ENCODE measurements at regions not wholly inside any gene's neighbourhood (a gene's known extent, or its start where the extent isn't known, plus 50 kb on each side); places are given as distances from the start of the nearest gene placed in this dataset.

DNA sequence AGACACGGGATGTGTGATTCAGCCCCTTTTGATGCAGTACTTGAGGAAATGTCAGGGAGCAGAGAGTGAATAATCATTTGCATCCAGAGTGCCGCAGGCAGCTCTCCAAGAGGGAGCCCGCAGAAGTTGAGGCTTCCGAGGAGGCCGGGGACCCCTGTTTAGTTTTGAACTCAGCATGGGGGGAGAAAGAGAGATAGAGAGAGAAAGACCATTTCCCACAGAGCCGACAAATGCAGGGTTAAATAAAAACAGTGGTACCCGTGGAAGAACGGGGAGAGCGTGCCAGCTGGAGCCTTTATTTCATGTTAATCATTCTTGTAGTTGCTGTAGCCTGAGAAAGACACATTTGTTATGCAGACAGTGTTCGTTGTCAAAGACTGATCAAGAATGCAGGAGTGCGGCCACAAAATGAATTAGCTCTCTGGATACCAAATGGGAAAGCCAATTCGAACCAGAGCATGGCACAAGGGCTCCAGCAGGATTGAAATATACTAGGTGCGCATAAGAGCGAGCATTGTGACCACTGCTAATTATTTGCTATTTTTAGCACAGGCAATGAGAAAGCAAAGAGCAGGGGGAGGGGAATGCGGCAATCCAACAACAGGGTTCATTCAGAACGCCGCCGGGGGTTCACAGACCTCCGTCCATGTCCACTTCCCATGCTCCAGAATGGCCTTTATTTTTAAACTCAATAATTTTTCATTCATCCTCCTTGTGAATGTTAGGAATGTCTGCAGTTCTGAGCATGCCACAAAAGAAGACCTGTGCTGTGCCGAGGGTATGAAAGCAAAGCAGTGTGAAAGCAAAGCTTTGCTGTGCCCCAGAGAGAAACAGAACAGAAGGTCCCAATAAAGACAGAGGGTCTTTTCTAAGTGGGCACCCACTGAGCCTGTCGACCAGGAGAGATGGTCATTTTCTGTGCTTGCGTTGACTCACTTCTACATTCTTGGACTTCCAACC is 243.9 kb upstream of the VCX3A start:
- no peak for DNase-seq

DNA sequence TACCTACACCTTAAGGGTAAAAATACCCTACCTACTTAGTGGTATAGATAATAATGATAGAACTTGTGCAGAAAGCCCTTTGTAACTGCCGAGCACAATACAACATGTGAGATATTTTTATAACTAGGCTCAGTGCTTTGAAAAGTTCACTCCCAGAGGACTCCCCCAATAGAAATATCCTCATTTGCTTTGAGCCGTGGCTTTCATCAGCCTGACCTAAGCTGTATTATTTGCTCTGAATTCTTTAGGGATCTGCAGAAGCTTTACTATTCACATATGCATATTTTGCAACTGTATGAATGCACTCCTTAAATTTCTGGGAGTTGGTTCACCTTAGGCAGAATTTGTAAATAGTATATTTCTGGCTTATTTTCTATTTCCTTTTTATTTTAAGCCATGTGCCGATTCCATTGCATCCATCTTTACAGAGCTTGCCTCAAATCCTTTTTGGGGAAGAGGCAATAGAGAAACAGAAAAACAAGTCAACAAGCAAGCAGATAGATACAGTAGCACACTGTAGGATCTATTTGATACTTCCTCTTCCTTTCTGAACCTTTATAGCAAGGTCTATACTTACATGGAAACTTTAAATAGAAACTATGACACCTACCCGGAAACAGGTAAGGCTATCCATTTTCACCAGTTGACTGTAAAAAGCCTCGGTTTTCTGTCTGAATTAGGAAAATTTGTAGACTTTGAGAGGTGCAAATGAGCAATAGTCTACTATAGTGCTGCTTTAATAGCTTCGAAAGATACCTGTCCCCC is 242.5 kb upstream of the VCX3A start:
- DNase-seq: no peak

- no peak for DNase-seq
Measured at GRCh38 chrX:6770936-6771335, 236.0 kb upstream of the VCX3A start.

GRCh38 chrX:6768881-6769280 is 234.0 kb upstream of the VCX3A start:
- no peak for DNase-seq

DNA sequence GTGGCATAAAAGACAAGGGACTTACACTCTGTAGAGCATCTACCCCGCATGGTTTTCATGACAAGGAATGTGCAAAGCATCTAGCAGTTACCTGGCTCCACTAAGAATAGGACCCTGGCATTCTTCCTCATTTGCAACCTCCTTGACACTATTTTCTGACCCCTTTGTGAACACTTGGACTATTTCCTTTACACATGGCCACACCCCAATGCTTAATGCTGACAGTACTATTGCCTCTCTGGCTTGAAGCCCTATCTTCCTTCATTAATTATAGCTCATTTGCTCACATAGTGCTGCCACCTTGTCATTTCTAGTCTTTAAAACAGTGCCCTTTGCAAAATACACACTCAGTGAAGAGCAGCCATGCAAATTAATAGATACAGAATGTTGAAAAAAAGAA is 226.3 kb upstream of the VCX3A start:
- no peak for DNase-seq

DNA sequence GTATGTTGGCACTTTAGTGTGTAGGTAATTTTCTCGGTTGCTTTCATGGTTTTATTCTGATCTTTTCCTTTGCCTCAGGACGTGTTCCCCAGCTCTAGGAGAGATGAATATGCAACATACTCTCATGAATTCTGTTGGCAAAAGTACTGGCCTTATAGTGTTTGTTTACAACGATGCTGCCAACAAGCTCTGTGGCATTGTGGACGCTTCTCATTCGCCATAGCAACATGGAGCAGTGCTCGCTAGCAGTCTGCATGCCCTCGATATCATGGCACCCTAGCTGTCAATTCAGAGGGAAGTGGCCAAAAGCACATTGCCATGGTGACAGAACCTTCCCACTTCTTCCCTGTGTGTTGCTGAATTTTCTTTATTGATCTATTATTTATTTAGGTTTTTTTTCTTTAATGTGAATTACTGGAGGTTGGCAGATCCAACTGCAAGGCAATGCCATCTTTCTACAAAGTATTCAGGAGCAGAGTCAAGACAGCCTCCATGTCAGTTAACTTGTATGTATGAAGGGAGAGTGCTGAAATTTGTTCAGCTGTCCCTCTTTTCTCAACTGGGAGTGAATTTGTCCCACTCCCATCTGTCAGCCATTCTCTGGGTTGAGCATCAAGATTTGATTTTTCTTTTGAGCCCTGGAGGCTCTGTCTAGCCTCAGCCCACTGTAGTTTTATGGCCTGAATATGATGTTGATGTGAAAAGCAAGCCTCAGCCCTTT is 224.9 kb upstream of the VCX3A start:
- DNase-seq: no peak

- no peak for DNase-seq
Measured at GRCh38 chrX:6758234-6758633, 223.3 kb upstream of the VCX3A start.

DNA sequence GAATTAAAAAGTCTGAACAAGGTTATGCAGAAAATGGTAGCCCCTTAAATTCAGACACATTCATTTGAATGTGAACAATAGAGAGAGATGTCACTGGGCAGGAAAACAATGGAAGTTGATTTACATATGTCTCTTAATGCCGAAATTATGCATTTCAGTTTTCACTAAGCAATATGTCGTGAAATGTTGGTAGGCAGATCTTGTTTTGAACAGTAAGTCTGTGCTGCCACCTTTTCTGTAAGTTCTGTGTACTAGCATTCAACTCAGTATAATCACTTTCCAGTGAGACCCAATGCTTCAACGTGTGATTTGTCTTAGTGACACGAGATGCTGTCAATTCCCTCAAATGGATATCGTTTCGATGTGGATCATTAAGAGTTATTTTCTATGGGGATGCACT is 222.7 kb upstream of the VCX3A start:
- DNase-seq: no peak

GRCh38 chrX:6748595-6748994 is 213.7 kb upstream of the VCX3A start:
- DNase-seq: no peak

DNA sequence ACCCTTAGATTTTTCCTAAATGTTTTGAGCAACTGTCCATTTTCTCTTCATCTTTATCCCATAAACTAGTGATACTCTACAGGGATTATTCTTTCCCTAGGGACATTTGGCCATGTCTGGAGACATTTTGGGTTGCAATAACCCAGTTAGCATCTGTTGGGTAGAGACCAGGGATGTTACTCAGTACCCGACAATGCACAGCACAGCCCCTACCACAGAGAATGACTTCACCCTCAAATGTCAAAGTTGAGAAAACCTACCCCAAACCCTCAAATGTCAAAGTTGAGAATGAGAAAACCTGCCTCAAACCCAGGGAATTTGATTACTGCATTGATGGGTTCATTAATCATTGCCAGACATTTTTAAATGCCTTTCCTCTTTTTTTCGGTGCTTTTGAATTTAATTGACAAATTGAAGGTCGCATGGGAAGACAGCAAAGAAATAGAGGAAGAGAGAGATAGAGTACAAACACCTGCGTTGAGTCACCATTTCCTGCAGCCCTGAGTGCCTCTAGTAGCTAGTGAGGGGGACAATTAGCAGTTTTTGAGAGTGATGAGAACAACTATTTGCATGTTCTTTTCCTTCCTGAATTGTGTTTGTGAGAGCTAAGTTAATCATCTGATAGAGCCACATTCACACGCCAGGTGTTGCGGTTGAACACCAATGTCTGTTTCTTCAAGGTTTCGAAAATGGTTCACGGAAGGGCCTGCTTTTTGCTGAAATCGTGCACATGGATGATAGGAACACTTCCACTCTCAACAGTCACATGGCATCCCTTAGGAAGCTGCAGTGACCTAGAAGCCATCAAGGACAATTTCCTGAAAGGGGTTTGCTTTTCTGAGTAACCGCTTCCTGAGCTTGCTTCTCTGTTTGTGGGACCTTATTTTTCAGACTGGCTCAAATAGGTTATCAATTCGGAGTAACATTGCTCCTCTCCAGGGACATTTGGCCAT is 203.9 kb upstream of the VCX3A start:
- DNase-seq: peak in 1 of 5 experiments; percentile 7

GRCh38 chrX:6734844-6735634 is 200.1 kb upstream of the VCX3A start:
- DNase-seq: no peak

GRCh38 chrX:6732101-6732500 is 197.2 kb upstream of the VCX3A start:
- DNase-seq: no peak

- no peak for DNase-seq
Measured at GRCh38 chrX:6729626-6730025, 194.7 kb upstream of the VCX3A start.

GRCh38 chrX:6718766-6719165 is 183.8 kb upstream of the VCX3A start:
- DNase-seq: no peak

- no peak for DNase-seq
Measured at GRCh38 chrX:6708676-6709380, 173.9 kb upstream of the VCX3A start.

DNA sequence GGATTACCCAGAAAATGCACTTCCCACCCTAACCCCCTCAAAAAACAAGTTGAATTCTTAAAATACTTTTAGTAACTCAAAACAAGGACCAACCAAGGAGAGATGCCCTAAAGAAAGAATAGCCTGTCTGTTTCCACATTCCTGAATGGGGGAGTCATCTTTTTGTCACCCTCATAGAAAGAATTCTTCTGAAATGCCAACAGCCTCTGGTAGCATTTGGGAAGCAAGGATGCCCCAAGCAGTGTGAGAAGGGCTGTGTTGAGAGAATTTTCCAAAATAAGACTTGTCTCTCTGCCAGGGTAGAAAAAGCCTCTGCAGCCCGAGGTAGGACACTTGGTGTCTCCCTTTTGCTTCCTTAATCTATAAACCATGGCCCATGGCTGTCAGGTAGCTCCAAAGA is 173.1 kb upstream of the VCX3A start:
- no peak for DNase-seq

DNA sequence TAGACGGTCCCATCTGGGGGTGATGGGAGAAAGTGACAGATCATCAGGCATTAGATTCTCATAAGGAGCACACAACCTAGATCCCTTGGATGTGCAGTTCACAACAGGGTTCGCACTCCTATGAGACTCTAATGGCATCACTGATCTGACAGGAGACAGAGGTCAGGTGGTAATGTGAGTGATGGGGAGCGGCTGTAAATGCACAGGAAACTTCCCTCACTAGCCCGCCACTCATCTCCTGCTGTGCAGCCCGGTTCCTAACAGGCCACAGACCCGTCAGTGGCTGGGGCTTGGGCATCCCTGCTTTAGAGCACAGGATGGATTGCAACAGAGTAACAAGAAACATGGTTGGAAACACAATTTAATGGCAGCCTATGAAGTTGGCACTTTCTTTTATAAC is 172.6 kb upstream of the VCX3A start:
- no peak for DNase-seq

GRCh38 chrX:6701085-6701484 is 166.2 kb upstream of the VCX3A start:
- DNase-seq: no peak

GRCh38 chrX:6695717-6696116 is 160.8 kb upstream of the VCX3A start:
- DNase-seq: no peak

DNA sequence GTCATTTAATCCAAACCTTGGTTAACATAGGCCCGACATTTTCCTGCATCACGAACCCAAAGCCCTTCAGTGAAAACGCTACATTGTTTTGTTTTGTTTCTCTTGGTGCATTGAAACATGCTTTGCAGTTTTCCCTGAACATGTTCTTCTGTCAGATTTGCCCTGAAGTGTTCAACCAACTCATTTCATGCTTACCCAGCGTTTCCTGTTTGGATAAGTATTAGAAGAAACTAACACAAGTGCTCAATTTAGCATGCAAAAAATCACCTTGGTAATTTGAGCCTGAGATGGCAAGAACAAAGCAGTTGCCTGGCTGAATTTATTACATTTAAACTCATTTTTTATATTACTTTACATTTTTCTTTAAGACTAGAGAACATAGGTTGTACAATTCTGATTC is 160.1 kb upstream of the VCX3A start:
- DNase-seq: no peak

- DNase-seq: no peak
Measured at GRCh38 chrX:6694221-6694620, 159.3 kb upstream of the VCX3A start.

All from T-helper 2 cell (primary cell).